ENCODE measurements at regions not wholly inside any gene's neighbourhood (a gene's known extent, or its start where the extent isn't known, plus 50 kb on each side); places are given as distances from the start of the nearest gene placed in this dataset.
A peak's percentile ranks its signal among the peaks of the same experiment; 100 is the strongest.

DNA sequence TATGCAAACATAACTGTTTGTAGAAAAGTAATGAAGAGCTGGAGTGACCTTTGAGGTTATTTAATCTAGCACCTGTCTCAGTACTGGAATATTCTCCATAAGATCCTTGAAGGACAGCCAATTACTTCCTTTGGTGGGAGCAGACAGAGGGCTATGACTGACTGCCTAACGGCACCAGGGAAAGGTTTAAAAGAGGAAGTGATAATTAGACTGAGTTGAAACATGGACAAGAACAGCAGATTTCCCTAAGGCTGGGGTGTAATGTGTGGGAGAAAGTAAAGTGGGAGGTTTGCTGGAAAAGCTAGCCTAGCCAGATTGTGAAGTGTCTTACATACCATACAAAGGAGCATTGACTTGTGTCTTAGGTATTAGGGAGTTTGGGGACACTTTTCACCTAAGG lies 191.3 kb upstream of the PCDH9 start:
- H3K79me2 ChIP-seq (ENCODE audit: low read length): no peaks in the 10 kb centered on the region
- no peak overlapping the region for H2AFZ ChIP-seq (ENCODE audit: low read depth, low read length)
- H3K4me1 ChIP-seq (ENCODE audit: low read length): peaks cover 3% of the 10 kb centered on the region; the same call in 1 of the 2 replicates
- H3K36me3 ChIP-seq (replicated peaks; ENCODE audit: low read depth, low read length): no peaks in the 10 kb centered on the region
- H3K4me2 ChIP-seq (ENCODE audit: low read length): no peak overlapping the region
- no peaks in the 10 kb centered on the region for H4K20me1 ChIP-seq (ENCODE audit: insufficient read depth, low read length)
- no peak for TF ChIP-seq EZH2phosphoT487 (IDR thresholded peaks at IDR 0.05; ENCODE audit: low read depth)
- TF ChIP-seq, protein P1, sequence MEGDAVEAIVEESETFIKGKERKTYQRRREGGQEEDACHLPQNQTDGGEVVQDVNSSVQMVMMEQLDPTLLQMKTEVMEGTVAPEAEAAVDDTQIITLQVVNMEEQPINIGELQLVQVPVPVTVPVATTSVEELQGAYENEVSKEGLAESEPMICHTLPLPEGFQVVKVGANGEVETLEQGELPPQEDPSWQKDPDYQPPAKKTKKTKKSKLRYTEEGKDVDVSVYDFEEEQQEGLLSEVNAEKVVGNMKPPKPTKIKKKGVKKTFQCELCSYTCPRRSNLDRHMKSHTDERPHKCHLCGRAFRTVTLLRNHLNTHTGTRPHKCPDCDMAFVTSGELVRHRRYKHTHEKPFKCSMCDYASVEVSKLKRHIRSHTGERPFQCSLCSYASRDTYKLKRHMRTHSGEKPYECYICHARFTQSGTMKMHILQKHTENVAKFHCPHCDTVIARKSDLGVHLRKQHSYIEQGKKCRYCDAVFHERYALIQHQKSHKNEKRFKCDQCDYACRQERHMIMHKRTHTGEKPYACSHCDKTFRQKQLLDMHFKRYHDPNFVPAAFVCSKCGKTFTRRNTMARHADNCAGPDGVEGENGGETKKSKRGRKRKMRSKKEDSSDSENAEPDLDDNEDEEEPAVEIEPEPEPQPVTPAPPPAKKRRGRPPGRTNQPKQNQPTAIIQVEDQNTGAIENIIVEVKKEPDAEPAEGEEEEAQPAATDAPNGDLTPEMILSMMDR (IDR thresholded peaks at IDR 0.05; ENCODE audit: low read depth, low read length): no peak
- no peak overlapping the region for H3K27ac ChIP-seq (ENCODE audit: low read length)
- no peaks in the 10 kb centered on the region for H3K9me3 ChIP-seq (ENCODE audit: insufficient read depth, low read length)
- no peak overlapping the region for H3K4me3 ChIP-seq (ENCODE audit: low read length)
- H3K27me3 ChIP-seq (ENCODE audit: low read depth, low read length): no peaks in the 10 kb centered on the region
- H3K9ac ChIP-seq (ENCODE audit: low read length): no peak overlapping the region

DNA sequence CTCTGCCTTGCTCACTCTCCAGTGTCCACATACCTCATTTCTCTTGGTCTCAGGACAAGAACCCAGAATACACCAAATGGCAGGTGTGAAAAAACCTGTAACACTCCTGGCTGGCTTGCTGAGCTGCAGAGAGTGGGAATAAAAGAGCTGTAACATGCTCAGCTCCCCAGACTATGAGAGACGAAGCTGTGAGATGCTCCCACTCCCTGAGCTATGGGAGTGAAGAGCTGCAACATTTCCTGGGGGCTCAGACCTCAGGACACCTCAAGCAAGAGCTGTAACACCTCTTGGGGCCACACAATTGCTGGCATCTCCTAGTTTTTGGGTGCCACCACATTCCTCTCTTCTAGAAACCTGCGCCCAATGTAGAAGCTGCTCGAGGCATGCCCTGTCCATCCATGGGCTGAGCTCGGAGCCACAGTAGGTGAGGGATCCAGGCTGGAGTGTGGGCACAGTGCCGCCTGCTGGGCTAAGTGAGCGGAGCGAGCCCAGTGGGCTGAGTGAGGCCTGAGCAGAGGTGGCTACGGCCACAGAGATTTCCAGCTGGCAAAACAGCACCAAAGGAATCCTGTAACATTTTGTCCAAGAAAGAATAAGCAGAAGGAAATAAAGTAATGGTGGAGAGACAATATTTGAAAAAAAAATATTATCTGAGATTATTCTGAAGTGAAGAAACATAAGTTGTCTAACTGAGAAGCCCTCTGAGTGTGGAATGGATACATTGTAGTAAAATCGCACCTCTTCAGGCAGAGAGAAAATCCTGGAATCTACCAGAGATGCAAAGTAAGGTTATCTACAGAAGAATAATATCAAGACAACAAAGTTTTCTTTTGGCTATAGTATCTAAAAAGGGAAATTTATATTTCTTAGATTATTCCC lies 186.2 kb upstream of the PCDH9 start:
- Histone ChIP-seq H3K4me3 (ENCODE audit: low read length) (peak overlapping the region; percentile 68), H3K36me3 (replicated peaks; ENCODE audit: low read depth, low read length) (no peaks in the 10 kb centered on the region), H3K9ac (ENCODE audit: low read length) (no peak overlapping the region), H3K27ac (ENCODE audit: low read length) (no peak overlapping the region), H3K4me2 (ENCODE audit: low read length) (peak overlapping the region; percentile 85), H2AFZ (ENCODE audit: low read depth, low read length) (peak overlapping the region; percentile 77; the same call in 1 of the 2 replicates), H3K79me2 (ENCODE audit: low read length) (no peaks in the 10 kb centered on the region), H3K4me1 (ENCODE audit: low read length) (peaks cover 5% of the 10 kb centered on the region), H4K20me1 (ENCODE audit: insufficient read depth, low read length) (no peaks in the 10 kb centered on the region), H3K27me3 (ENCODE audit: low read depth, low read length) (no peaks in the 10 kb centered on the region), H3K9me3 (ENCODE audit: insufficient read depth, low read length) (no peaks in the 10 kb centered on the region)
- TF ChIP-seq EZH2phosphoT487 (IDR thresholded peaks at IDR 0.05; ENCODE audit: low read depth): no peak
- TF ChIP-seq, protein P1 (IDR thresholded peaks at IDR 0.05; ENCODE audit: low read depth, low read length): peak; percentile 96

DNA sequence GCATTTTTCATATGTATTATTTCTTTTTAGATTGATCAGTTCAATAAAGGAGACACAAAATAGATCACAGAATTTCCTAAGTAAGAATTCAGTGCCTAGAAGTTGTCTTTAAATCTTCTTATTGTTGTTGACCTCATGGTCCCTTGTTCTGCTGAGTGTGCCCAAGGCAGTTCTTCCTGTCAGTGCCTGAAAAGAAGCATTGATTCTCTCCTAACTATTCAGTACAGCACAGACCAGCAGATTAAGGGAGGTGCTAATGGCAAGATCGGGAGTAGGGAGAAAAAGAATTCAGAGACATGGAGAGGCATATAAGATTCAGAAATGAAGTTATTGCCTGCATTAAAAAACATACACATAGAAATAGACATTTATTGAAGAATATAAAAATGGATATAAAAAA lies 180.5 kb upstream of the PCDH9 start:
- H3K79me2 ChIP-seq (ENCODE audit: low read length): no peaks in the 10 kb centered on the region
- no peaks in the 10 kb centered on the region for H3K27me3 ChIP-seq (ENCODE audit: low read depth, low read length)
- no peaks in the 10 kb centered on the region for H3K36me3 ChIP-seq (replicated peaks; ENCODE audit: low read depth, low read length)
- no peak overlapping the region for H3K4me2 ChIP-seq (ENCODE audit: low read length)
- no peak overlapping the region for H3K27ac ChIP-seq (ENCODE audit: low read length)
- no peak overlapping the region for H3K4me3 ChIP-seq (ENCODE audit: low read length)
- H4K20me1 ChIP-seq (ENCODE audit: insufficient read depth, low read length): no peaks in the 10 kb centered on the region
- no peak overlapping the region for H3K9ac ChIP-seq (ENCODE audit: low read length)
- no peak overlapping the region for H2AFZ ChIP-seq (ENCODE audit: low read depth, low read length)
- no peak for TF ChIP-seq EZH2phosphoT487 (IDR thresholded peaks at IDR 0.05; ENCODE audit: low read depth)
- TF ChIP-seq, protein P1 (IDR thresholded peaks at IDR 0.05; ENCODE audit: low read depth, low read length): no peak
- H3K4me1 ChIP-seq (ENCODE audit: low read length): no peaks in the 10 kb centered on the region
- no peaks in the 10 kb centered on the region for H3K9me3 ChIP-seq (ENCODE audit: insufficient read depth, low read length)

DNA sequence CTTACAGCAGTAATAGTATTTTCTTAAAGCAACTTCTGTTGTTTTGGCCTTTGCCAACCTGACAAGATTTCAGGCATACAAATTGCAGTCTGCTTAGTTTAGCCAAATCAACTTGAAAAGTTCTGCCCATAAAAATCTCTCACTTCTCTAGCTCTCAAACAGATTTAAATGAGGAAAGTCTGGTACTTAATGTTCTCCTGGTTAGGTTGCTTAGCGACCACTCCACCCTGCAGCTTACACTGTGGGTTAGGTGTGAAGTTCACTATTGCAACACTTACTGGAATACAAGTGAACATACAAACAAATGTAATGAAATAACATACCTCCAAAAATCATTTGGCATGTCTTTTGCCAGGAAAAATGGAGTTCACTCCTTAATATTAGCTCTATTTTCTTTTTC lies 178.7 kb upstream of the PCDH9 start:
- H2AFZ ChIP-seq (ENCODE audit: low read depth, low read length): 0 out of 2 replicates have a peak overlapping the region, but pooled peaks have one; percentile 6
- no peak overlapping the region for H3K4me2 ChIP-seq (ENCODE audit: low read length)
- H3K27me3 ChIP-seq (ENCODE audit: low read depth, low read length): no peaks in the 10 kb centered on the region
- no peak overlapping the region for H3K4me3 ChIP-seq (ENCODE audit: low read length)
- no peaks in the 10 kb centered on the region for H3K4me1 ChIP-seq (ENCODE audit: low read length)
- no peak overlapping the region for H3K9ac ChIP-seq (ENCODE audit: low read length)
- H3K9me3 ChIP-seq (ENCODE audit: insufficient read depth, low read length): no peaks in the 10 kb centered on the region
- TF ChIP-seq, protein P1 (IDR thresholded peaks at IDR 0.05; ENCODE audit: low read depth, low read length): no peak
- no peak for TF ChIP-seq EZH2phosphoT487 (IDR thresholded peaks at IDR 0.05; ENCODE audit: low read depth)
- no peaks in the 10 kb centered on the region for H4K20me1 ChIP-seq (ENCODE audit: insufficient read depth, low read length)
- H3K27ac ChIP-seq (ENCODE audit: low read length): no peak overlapping the region
- no peaks in the 10 kb centered on the region for H3K79me2 ChIP-seq (ENCODE audit: low read length)
- no peaks in the 10 kb centered on the region for H3K36me3 ChIP-seq (replicated peaks; ENCODE audit: low read depth, low read length)
